H9 (cell line): ENCODE measurements at regions not wholly inside any gene's neighbourhood (a gene's known extent, or its start where the extent isn't known, plus 50 kb on each side); places are given as distances from the start of the nearest gene placed in this dataset.

Source experiments
- DNase-seq: peaks from one replicate; pipeline ENCODE4 v3.0.0-alpha.2; 2017
- H2AFZ ChIP-seq: one replicate; pipeline ENCODE4 v1.6.1; 2013; ENCODE audit warnings: mild to moderate bottlenecking, low read length, control low read depth, moderate library complexity
- H2AK5ac ChIP-seq: 2 replicates; pipeline ENCODE4 v1.6.1; 2013; ENCODE audit warnings: low read length, control low read depth, mixed read lengths; ENCODE audit not compliant: insufficient read length
- H2BK120ac ChIP-seq: one replicate; pipeline ENCODE4 v1.6.1; 2013; ENCODE audit warnings: low read depth, mild to moderate bottlenecking, low read length, control low read depth, inconsistent platforms; ENCODE audit not compliant: poor library complexity, severe bottlenecking
- H2BK12ac ChIP-seq: 2 replicates; pipeline ENCODE4 v1.6.1; 2013; ENCODE audit warnings: low read length, control low read depth, mixed read lengths, low read depth; ENCODE audit not compliant: insufficient read length
- H2BK15ac ChIP-seq: 2 replicates; pipeline ENCODE4 v1.6.1; 2013; ENCODE audit warnings: low read depth, low read length, control low read depth
- H2BK20ac ChIP-seq: one replicate; pipeline ENCODE4 v1.6.1; 2013; ENCODE audit warnings: low read depth, mild to moderate bottlenecking, low read length, control low read depth, inconsistent platforms; ENCODE audit not compliant: poor library complexity, severe bottlenecking
- H2BK5ac ChIP-seq: 2 replicates; pipeline ENCODE4 v1.6.1; 2013; ENCODE audit warnings: low read length, control low read depth, mixed read lengths; ENCODE audit not compliant: insufficient read length
- H3K14ac ChIP-seq: 2 replicates; pipeline ENCODE4 v1.6.1; 2013; ENCODE audit warnings: low read length, control low read depth; ENCODE audit not compliant: insufficient read depth
- H3K18ac ChIP-seq: 2 replicates; pipeline ENCODE4 v1.6.1; 2013; ENCODE audit warnings: low read depth, mild to moderate bottlenecking, mixed read lengths, low read length, control low read depth; ENCODE audit not compliant: insufficient read length
- H3K23ac ChIP-seq: 2 replicates; pipeline ENCODE4 v1.6.1; 2013; ENCODE audit warnings: low read length, control low read depth, mixed read lengths, low read depth; ENCODE audit not compliant: insufficient read length
- H3K23me2 ChIP-seq: 2 replicates; pipeline ENCODE4 v1.6.1; 2013; ENCODE audit warnings: low read depth, mild to moderate bottlenecking, mixed read lengths, low read length, control low read depth; ENCODE audit not compliant: insufficient read length, poor library complexity, severe bottlenecking
- H3K27ac ChIP-seq: 2 replicates; pipeline ENCODE4 v1.5.1; 2013; ENCODE audit warnings: low read length, control low read depth, mixed read lengths, low read depth; ENCODE audit not compliant: insufficient read length
- H3K27me3 ChIP-seq: 2 replicates; pipeline ENCODE4 v1.6.1; 2013; ENCODE audit warnings: low read length, control low read depth, inconsistent platforms; ENCODE audit not compliant: insufficient read depth
- H3K4ac ChIP-seq: 2 replicates; pipeline ENCODE4 v1.6.1; 2013; ENCODE audit warnings: low read depth, mild to moderate bottlenecking, control low read depth, inconsistent platforms, low read length, moderate library complexity
- H3K4me1 ChIP-seq: 2 replicates; pipeline ENCODE4 v1.6.1; 2013; ENCODE audit warnings: low read length, control low read depth, inconsistent platforms; ENCODE audit not compliant: insufficient read depth
- H3K4me2 ChIP-seq: 2 replicates; pipeline ENCODE4 v1.6.1; 2013; ENCODE audit warnings: low read length, control low read depth, mixed read lengths; ENCODE audit not compliant: insufficient read length, insufficient read depth
- H3K56ac ChIP-seq: 2 replicates; pipeline ENCODE4 v1.6.1; 2013; ENCODE audit warnings: low read depth, mild to moderate bottlenecking, mixed read lengths, low read length, control low read depth; ENCODE audit not compliant: insufficient read length
- H3K79me1 ChIP-seq: 2 replicates; pipeline ENCODE4 v1.6.1; 2013; ENCODE audit warnings: low read depth, mild to moderate bottlenecking, moderate library complexity, low read length, control low read depth, inconsistent platforms; ENCODE audit not compliant: insufficient read depth, poor library complexity, severe bottlenecking
- H3K79me2 ChIP-seq: 2 replicates; pipeline ENCODE4 v1.6.1; 2013; ENCODE audit warnings: low read length, control low read depth, inconsistent platforms; ENCODE audit not compliant: insufficient read depth
- H3K9ac ChIP-seq: 2 replicates; pipeline ENCODE4 v1.6.1; 2013; ENCODE audit warnings: low read length, control low read depth, mixed read lengths; ENCODE audit not compliant: insufficient read length; ENCODE audit errors: extremely low read depth
- H3K9me3 ChIP-seq: one replicate; pipeline ENCODE4 v1.6.1; 2013; ENCODE audit warnings: low read depth, low read length, inconsistent platforms; ENCODE audit not compliant: control insufficient read depth
- H3T11ph ChIP-seq: one replicate; pipeline ENCODE4 v1.6.1; 2013; ENCODE audit warnings: mild to moderate bottlenecking, low read length, control low read depth, inconsistent platforms
- H4K20me1 ChIP-seq: one replicate; pipeline ENCODE4 v1.6.1; 2013; ENCODE audit not compliant: control insufficient read depth, insufficient read length, insufficient read depth
- H4K5ac ChIP-seq: 2 replicates; pipeline ENCODE4 v1.6.1; 2013; ENCODE audit warnings: low read depth, mild to moderate bottlenecking, mixed read lengths, low read length, control low read depth; ENCODE audit not compliant: insufficient read length
- H4K8ac ChIP-seq: replicated peaks from 2 replicates; pipeline ENCODE4 v1.6.1; 2013; ENCODE audit warnings: low read length, control low read depth, mixed read lengths, low read depth; ENCODE audit not compliant: insufficient read length
- H4K91ac ChIP-seq: 2 replicates; pipeline ENCODE4 v1.6.1; 2013; ENCODE audit warnings: low read depth, mild to moderate bottlenecking, moderate library complexity, mixed read lengths, low read length, control low read depth; ENCODE audit not compliant: insufficient read length
- H3K27ac Mint-ChIP-seq, 3 experiments: 2 replicates in 2 of 3; 3 replicates in 1 of 3; pipeline ENCODE4 v1.8.0; 2020 to 2021; ENCODE audit warnings: mixed read lengths in 3 of 3, mild to moderate bottlenecking in 1 of 3, moderate library complexity in 1 of 3
- H3K27me3 Mint-ChIP-seq: 2 replicates; pipeline ENCODE4 v1.8.0; 2021; ENCODE audit warnings: low read depth, mild to moderate bottlenecking, moderate library complexity, mixed read lengths
- H3K36me3 Mint-ChIP-seq, 3 experiments: 2 replicates in 2 of 3; 3 replicates in 1 of 3; pipeline ENCODE4 v1.8.0; 2020 to 2021; ENCODE audit warnings: low read depth in 3 of 3, mixed read lengths in 3 of 3; ENCODE audit not compliant: insufficient read depth in 1 of 3
- H3K4me1 Mint-ChIP-seq, 2 experiments: 2 replicates each; pipeline ENCODE4 v1.8.0; 2020; ENCODE audit warnings: mixed read lengths in 2 of 2
- H3K4me3 Mint-ChIP-seq, 2 experiments: 2 replicates in 1 of 2; 3 replicates in 1 of 2; pipeline ENCODE4 v1.8.0; 2020 to 2021; ENCODE audit warnings: mild to moderate bottlenecking in 2 of 2, mixed read lengths in 2 of 2, moderate library complexity in 1 of 2
- H3K9me3 Mint-ChIP-seq, 2 experiments: 2 replicates in 1 of 2; 3 replicates in 1 of 2; pipeline ENCODE4 v1.8.0; 2020; ENCODE audit warnings: mild to moderate bottlenecking in 2 of 2, mixed read lengths in 2 of 2, moderate library complexity in 1 of 2
- WGBS: extraction: QIAGEN DNeasy Blood & Tissue Kit; methylation state at CpG from one replicate; pipeline ENCODE4 v1.1.7; 2013; ENCODE audit warnings: missing lambda C conversion rate, low lambda C conversion rate, mixed read lengths; ENCODE audit not compliant: insufficient read length; ENCODE audit errors: extremely low coverage; 5-methylcytosine and 5-hydroxymethylcytosine counted together
- TF ChIP-seq, protein P1 (sequence below): fragments of 200-600 bp; sonication (generic); conservative IDR thresholded peaks from 3 replicates; pipeline ENCODE4 v1.8.0; 2021; ENCODE audit warnings: antibody characterized with exemption, mild to moderate bottlenecking

DNA sequence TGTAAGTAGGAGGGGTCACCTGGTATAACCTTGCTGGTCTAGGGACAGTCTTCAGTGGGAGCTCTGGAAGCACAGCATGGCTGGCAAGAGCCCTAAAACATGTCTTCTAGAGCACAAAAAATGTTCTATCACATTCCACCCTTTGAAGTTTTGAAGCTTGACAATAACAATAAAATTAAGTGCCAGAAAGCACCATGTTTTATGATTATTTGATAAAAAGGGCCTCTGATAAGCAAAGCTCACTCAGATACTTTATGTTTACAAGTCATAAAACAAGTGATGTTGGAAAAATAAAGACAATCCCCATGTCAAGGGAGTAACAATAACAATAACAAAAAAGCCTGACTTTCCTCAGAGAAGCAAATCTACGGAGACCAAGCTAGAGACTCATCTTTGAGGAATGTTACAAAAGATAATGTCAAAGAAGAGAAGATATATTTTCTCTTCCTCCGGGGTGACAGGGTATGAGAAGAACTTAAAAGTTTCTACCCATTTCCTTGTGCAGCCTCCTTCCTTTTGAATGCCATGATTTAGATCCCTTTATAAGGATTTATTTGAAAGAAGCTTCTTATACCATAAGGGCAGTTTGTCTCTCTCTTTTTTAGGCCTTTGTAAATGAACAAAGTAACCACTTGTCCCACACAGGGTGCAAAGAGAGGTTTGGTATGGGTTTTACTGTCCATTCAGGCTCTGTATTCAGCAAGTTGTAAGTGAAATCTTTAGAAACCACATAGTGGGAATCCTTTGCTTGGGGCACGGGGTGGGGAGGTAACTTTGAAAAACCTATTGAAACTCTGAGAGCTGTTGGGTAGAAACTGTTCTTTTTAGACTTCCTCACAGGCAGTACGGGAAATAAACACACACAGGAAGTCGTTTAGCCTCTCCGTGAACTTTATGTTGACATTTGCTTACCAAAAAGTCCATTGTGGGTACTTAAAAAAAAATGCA, 109.6 kb upstream of the RBMS3 start:
- no peak overlapping the region for H3K4me2 ChIP-seq
- no peak overlapping the region for H3K14ac ChIP-seq
- H3K4me1 ChIP-seq: peaks cover 3% of the 10 kb centered on the region; the same call in 1 of the 2 replicates
- H2BK15ac ChIP-seq: no peak overlapping the region
- H2AFZ ChIP-seq: no peak overlapping the region
- no peak overlapping the region for H3K18ac ChIP-seq
- H2BK12ac ChIP-seq: no peak overlapping the region
- H3K27me3 ChIP-seq: no peaks in the 10 kb centered on the region
- no peak overlapping the region for H3K56ac ChIP-seq
- Mint-ChIP-seq H3K4me1 (peaks cover 19 to 41% of the 10 kb centered on the region in 2 experiments), H3K36me3 (no peaks in the 10 kb centered on the region; a peak in 1 of 7 replicates), H3K27ac (no peak overlapping the region; a peak in 1 of 7 replicates), H3K27me3 (no peaks in the 10 kb centered on the region), H3K9me3 (no peaks in the 10 kb centered on the region; a peak in 1 of 5 replicates), H3K4me3 (no peak overlapping the region)
- TF ChIP-seq, protein P1, sequence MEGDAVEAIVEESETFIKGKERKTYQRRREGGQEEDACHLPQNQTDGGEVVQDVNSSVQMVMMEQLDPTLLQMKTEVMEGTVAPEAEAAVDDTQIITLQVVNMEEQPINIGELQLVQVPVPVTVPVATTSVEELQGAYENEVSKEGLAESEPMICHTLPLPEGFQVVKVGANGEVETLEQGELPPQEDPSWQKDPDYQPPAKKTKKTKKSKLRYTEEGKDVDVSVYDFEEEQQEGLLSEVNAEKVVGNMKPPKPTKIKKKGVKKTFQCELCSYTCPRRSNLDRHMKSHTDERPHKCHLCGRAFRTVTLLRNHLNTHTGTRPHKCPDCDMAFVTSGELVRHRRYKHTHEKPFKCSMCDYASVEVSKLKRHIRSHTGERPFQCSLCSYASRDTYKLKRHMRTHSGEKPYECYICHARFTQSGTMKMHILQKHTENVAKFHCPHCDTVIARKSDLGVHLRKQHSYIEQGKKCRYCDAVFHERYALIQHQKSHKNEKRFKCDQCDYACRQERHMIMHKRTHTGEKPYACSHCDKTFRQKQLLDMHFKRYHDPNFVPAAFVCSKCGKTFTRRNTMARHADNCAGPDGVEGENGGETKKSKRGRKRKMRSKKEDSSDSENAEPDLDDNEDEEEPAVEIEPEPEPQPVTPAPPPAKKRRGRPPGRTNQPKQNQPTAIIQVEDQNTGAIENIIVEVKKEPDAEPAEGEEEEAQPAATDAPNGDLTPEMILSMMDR: no peak
- H2BK5ac ChIP-seq: no peak overlapping the region
- no peak overlapping the region for H3K9ac ChIP-seq
- no peak overlapping the region for H4K91ac ChIP-seq
- no peak overlapping the region for H3K27ac ChIP-seq
- no peak overlapping the region for H2BK20ac ChIP-seq
- H4K20me1 ChIP-seq: no peaks in the 10 kb centered on the region
- no peaks in the 10 kb centered on the region for H3K9me3 ChIP-seq
- no peak for DNase-seq
- H3T11ph ChIP-seq: no peak overlapping the region
- H3K79me2 ChIP-seq: no peaks in the 10 kb centered on the region
- H3K4ac ChIP-seq: no peak overlapping the region
- no CpG with 5 or more reads among the region's 6 CpGs for WGBS
- H2AK5ac ChIP-seq: no peak overlapping the region
- no peak overlapping the region for H2BK120ac ChIP-seq
- no peak overlapping the region for H3K23ac ChIP-seq
- H3K79me1 ChIP-seq: no peaks in the 10 kb centered on the region
- H4K8ac ChIP-seq: no peak overlapping the region
- H3K23me2 ChIP-seq: peaks cover 2% of the 10 kb centered on the region
- H4K5ac ChIP-seq: no peak overlapping the region
